UCSD-AML1 (cell line): ENCODE measurements at regions not wholly inside any gene's neighbourhood (a gene's known extent, or its start where the extent isn't known, plus 50 kb on each side); places are given as distances from the start of the nearest gene placed in this dataset.
A peak's percentile ranks its signal among the peaks of the same experiment; 100 is the strongest.
"Not testable (repeated sequence)": the region's sequence is repeated elsewhere in the genome, so short reads cannot be mapped to it uniquely, and the experiment has no call there.

Source experiments
- DNase-seq: peaks from one replicate; lab custom pipeline; 2025; ENCODE audit not compliant: unreplicated experiment; lab: John Stamatoyannopoulos, UW

DNA sequence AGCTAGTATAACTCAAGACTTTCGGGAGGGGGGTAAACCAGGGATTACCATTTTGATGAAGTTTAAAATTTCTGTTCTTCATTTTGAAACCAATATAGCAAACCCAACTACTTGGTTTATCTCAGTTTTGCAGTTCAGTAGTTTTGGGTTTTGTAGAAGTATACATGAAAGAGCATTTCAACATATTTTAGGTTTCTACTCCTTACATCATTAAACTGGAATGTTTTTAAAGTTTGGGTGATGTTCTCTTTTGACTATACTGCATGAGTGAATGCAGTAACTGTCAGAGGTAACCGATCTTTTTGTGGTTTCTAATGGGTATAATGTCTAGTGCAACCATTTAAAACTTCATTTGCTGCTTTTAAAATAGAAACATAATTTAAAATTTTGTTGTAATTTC is 248.3 kb upstream of the MAD2L1 start:
- no peak for DNase-seq

DNA sequence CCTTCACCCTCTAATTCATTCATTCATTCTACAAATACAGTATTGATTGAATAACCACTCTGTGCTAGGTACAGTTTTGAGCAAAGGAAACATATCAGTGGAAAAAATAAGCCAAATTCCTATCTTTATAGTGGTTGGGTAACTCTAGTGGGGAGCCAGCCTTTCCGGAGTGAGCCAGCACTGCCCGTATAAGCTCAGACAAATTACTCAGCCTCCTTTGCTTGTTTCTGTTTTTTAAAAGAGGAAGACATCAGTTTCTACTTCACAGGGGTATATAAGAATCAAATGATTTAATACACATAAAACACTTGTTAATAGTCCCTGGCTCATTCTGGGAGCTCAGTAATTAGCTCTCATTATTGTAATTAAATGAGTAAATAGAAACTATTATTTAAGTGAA is 238.2 kb upstream of the MAD2L1 start:
- DNase-seq, result peak; percentile 16

DNA sequence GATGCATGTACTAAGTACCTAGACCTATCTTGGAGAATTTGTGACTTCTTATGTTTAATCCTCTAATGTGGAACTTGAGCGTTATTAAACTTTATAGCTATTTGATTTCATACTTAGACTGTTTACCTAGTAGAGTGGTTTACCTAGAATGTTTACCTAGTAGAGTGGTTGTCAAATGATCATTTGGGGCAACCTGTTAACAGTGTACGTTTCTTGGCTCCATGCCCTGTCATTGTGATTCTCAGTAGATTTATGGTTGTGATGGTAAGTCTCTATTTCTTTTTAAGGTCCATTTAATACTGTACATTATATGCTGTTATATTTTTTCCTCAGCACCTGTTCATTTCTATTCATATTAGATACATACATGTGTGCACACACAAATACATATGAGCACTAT is 233.0 kb upstream of the MAD2L1 start:
- DNase-seq, result no peak

DNA sequence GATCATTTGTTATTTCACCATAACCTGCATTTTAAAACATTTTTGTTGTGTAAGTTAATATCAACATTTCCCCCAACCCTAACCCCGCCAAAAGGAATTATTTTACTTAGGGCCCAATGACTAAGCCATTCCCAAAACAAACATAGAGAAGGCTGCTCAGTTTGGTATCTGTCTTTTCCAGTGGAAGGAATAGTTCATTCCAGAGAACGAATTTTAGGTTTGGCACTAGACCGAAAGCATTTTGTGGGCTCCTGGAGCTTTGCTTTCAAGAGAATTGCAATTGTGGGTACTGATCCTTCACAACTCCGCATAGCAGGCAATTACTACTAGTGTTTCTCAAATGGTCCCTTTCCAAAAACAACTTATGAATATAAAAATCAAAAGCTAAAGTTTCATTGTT is 226.7 kb upstream of the MAD2L1 start:
- no peak for DNase-seq

DNA sequence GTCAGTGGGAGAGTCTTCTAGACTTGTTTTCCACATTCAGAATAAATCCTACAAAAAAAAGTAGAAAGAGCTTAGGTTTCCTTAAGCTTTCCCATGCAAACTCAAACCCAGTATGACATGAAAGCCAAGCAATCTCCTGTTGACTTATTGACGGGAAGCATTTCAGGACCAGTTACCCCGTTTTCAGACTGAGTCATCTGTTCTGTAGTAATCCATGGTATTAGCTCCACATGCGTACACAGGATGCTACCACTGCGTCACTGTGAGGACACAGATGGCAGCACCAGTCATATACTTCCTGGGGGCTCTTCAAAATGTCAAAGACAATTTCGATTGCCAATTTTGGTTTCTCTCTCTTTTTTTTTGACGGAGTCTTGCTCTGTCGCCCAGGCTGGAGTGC is 224.9 kb upstream of the MAD2L1 start:
- no peak for DNase-seq

DNA sequence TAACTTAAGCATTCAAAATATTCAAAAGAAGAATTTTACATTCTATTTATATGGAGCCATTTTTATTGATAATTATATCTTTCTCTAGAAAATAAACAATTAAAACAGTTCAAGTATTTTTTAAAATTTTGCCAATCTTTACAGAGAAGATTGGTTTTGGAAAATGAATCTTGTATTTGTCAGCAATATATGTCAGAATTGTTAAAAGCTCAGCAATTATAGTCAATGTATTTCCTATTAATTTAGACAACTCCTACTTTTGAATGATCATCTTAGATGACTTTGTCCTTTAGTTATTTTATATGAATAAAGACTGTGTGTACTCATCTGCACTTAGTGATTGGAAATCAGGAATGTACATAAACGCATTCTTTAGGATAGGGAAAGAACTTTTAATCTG is 223.9 kb upstream of the MAD2L1 start:
- DNase-seq, result no peak

DNA sequence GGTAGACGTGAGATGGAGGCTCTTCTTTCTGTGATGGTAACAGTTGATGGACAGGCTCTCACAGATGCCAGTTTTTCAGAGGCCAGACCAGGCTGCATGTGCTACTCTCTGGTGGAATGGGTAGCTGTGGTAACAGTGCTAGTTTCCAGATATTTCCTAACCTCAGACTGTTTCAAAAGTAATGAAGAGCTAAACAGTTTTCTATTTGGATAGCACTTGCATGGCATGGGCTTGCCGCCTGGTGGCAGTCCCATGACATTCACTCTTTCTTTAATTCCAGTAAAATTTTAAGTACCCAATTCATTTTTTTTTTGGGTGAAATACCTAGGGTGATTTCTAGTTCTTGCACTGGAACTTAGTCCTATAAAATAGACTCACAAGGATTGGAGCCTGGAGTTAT is 220.2 kb upstream of the MAD2L1 start:
- no peak for DNase-seq

DNA sequence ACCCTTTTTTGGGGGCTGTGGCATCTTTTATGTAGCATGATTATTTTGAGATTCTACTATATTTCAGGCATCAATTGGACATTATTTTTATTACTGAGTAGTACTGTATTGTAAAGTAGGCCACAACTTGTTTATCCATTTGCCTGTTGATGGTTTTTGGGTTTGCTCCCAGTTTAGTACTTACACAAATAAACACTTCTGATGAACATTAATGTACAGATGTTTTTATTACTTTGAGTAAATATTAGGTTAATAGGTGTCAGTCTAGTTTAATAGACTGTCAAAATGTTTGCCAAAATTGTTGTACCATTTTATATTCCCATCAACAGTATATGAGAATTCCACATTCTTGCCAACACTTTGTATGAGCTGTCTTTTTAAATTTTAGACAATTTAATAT is 214.9 kb upstream of the MAD2L1 start:
- DNase-seq, result no peak

DNA sequence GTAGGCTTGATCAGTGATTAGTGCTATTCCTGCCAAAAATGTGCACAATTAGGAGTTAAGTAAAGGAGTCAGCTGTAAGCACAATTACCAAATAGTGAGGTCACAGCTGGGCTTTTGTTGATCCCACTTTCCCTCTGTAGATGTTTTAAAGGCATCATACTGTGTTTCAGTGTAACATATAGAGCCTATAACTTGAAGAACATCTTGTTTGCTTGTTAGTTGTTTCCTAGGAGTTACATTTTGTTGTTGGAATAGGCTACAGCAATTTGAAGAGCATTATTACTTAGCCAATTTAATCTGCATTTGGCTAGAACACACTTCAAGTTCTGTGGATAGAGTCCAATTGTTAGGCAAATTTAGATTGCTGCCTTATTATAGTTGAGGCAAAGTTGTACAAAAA is 210.7 kb upstream of the MAD2L1 start:
- DNase-seq, result no peak

DNA sequence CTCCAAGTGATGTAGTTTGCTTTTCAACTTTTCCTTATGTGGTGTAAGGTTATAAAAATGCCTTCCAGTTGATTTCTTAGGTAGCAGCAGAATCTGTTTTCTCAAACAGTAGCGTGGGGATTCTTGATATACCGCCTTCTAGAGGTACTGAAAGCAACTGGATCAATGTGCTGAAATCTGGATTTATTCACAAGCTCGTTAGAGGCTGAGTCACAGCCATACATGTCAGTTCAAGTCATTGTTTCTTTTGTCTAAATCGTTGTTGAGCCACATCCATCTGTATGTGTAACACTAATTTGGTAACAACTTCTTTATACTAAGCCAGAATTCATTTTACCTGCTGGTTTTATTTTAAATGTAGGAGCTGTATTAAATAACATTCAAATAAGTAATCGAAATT is 200.0 kb upstream of the MAD2L1 start:
- DNase-seq, result no peak

DNA sequence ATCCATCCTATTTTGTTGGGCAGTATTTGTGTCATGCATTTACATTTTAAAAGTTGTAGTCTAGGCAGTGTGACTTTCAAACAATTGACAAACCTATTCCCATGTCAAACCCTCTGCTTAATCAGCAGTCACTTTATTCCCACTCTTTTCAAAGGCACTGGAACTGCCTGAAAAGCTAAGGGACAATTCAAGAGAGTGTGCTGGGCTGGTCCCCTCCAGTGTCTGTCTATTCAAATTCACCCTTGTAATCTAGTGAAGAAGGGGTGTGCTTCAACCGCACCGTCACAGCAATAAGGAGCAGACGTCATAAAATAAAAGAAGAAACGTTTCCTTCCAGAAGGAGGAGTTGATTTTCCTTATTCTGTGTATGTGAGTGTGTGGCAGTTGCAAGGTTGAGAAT is 197.0 kb upstream of the MAD2L1 start:
- DNase-seq, result no peak

DNA sequence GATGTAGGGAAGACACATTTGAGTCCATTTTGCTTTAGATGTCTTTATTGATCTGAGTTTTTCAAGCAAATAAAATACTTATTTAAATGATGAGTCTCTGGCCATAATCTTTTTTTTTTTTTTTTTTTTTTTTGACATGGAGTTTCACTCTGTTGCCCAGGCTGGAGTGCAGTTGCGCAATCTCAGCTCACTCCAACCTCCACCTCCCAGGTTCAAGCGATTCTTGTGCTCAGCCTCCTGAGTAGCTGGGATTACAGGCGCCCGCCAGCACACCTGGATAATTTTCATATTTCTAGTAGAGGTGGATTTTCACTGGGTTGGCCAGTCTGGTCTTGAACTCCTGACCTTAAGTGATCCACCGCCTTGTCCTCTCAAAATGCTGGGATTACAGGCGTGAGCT is 194.5 kb upstream of the MAD2L1 start:
- no peak for DNase-seq

DNA sequence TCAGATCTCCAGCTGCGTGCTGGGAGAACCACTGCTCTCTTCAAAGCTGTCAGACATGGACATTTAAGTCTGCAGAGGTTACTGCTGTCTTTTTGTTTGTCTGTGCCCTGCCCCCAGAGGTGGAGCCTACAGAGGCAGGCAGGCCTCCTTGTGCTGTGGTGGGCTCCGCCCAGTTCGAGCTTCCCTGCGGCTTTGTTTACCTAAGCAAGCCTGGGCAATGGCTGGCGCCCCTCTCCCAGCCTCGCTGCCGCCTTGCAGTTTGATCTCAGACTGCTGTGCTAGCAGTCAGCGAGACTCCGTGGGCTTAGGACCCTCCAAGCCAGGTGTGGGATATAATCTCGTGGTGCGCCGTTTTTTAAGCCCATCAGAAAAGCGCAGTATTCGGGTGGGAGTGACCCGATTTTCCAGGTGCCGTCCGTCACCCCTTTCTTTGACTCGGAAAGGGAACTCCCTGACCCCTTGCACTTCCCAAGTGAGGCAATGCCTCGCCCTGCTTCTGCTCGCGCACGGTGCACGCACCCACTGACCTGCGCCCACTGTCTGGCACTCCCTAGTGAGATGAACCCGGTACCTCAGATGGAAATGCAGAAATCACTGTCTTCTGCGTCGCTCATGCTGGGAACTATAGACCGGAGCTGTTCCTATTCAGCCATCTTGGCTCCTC is 189.6 kb upstream of the MAD2L1 start:
- DNase-seq, result not testable (repeated sequence)

DNA sequence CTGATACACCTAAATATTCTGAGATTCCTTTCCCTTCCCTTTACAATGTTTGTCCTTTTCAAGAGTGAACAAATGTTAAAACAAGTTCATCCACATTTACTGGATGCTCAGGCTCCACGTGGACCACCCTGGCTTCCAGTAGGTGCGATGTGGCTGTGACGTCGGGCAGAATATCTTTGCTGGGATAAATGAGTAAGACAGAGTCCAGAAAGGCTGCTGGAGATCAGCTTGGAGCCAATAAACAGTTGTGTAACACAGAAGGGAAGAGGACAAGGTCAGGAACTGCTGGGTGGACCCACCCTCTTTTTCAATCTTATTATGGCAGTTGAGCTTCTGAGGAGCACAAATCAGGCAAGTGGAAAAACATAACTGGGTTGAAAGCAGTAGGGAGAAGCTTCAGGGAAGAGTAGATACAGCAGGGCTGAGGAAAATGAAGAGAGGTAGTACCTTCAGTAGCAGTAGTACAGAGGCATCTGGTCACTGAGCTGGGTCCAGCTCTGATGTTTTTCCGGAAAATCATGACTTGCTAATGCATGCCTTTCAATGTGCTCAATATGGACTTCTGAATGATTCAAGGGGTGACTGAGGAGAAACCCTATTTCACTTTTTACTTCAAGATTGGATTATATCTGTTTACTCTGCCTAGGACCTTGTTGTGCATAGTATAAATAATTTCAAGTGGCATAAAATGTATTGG is 171.8 kb upstream of the MAD2L1 start:
- DNase-seq, result no peak

DNA sequence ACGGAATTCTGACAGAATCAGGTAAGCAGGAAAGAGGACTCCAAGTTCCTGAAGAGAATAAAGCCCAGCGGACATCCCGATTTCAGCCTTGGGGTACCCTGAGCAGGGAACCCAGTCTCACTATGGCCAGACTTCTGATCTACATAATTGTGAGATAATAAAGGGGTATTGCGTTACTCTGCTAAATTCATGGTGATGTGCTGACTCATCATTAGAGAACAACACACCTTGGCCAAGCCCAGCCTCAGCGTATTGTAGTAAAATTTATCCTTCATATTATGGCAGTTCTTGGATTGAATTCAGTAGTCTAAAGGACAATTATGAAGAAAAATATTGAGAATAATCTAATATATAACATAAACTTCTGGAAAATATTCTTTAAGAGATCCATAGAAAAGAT is 170.2 kb upstream of the MAD2L1 start:
- no peak for DNase-seq

DNA sequence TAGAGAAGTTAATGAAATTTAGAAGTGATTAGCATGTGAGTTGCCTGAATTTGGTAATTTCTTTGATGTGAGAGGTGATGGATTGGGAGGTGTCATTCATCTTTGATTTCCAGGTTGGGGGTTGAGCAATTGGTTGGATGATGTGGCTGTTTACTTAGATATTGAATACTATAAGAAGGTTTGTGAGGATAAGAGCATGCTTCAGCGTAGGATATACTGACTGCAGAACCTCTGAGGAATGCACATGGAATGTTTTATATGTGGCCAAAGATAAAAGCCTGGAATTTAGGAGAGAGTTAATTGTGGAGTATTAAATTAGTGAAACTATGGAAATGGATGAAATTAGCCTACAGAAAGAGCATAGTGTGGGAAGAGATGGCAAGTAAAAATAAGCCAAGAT is 165.4 kb upstream of the MAD2L1 start:
- DNase-seq, result no peak

DNA sequence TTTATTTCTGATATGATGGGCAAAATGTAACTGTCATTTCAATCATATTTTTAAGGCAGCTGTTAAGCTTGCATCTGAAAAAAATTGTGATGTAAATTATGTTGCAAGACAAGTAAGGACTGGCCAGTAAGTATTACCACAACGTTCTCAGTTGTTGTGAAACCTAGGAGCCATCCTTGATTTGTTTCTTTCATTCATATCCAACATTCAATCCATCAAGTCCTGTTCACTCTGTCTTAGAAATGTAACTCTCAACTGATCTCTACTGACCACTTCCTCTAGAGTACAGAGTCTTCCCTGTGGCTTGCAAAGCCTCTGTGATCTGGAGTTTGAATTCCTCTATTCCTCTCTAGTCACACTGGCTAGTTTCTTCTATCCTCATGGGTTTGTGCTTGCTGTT is 161.4 kb upstream of the MAD2L1 start:
- no peak for DNase-seq

DNA sequence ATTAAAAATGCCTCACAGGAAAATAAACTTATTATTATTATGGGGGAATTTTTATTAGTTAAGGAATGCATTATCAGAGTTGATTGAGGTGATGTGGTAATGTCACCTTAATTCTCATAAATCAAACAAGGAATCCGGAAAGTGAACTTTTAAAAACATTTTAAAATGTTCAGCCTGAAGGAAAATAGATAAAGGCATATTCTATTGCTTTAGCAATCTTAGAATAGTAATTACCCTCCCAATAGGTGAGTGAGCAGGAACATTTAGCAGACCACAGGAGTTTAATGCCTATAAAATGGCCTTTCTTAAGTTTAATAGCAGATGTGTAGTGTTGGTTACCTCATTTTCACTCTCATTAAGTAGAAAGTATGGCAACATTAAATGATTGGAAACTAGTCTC is 160.9 kb upstream of the MAD2L1 start:
- DNase-seq, result no peak

DNA sequence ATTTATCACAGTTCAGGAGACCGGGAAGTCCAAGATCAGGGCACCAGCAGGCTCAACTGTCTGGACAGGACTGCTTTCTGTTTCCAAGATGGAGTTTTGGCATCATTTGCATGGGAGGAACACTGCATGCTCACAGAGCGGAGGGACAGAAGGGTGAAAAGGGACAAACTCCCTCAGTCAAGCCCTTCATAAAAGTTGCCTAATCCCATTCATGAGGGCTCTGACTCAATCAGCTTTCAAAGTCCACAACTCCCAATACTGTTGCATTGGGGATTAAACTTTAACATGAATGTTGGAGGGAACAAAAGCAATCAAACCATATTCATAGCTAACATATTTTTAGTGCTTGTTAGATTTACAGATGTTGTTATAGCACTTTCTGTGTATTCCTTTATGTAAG is 158.9 kb upstream of the MAD2L1 start:
- no peak for DNase-seq

DNA sequence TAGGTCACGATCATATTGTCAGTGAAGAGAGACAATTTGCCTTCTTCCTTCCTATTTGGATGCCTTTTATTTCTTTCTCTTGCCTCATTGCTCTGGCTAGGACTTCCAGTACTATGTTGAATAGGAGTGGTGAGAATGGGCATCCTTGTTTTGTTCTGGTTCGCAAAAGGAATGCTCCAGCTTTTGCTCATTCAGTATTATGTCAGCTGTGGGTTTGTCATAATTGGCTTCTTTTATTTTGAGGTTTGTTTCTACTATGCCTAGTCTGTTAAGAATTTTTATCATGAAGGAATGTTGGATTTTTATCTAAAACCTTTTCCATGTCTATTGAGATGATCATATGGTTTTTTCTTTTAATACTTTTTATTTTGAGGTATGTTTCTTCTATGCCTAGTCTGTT is 152.3 kb upstream of the MAD2L1 start:
- no peak for DNase-seq

DNA sequence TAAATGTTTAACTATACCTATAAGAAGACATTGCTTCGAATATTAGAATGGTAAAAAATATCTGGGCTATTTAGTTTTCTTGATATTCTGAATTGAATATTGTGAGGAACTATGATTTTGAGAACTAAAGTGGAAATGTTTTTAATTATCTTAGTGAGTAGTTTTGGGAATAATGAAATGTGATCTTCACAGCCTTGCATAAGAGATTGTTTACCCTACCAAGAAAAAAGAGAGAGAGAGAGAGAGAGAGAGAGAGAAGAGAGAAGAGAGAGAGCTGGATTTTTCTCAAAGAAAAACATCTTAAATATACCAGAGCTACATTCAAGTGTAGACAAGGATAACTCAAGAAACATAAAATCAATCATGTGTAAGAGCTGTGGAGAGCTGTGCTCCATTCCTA is 148.7 kb upstream of the MAD2L1 start:
- DNase-seq, result no peak

DNA sequence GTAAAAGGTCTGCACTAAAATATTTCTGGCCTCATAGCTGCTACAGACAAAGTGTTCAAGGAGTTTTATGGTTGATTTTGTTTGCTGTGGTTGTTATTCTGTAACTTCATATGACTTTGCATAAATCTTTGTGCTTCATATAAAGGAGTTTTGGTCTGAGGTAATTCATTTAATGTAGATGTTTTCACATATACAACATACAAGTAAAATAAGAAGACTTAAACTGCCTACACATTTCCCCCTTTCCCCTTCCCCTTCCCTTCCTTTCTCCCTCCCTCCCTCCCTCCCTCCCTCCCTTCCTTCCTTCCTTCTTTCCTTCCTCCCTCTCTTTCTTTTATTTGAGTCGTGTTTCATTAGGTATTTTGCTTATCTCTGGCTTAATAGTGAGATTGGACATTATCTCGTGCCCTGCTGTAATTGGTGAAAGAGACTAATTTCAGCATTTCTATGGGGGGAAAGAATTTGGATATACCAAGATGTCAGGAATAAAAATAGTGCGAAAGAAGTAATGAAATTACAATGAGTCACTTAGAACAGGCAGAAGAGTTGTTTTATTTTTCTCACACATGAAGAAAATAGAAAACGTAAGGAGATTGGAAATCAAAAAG is 144.9 kb upstream of the MAD2L1 start:
- no peak for DNase-seq

DNA sequence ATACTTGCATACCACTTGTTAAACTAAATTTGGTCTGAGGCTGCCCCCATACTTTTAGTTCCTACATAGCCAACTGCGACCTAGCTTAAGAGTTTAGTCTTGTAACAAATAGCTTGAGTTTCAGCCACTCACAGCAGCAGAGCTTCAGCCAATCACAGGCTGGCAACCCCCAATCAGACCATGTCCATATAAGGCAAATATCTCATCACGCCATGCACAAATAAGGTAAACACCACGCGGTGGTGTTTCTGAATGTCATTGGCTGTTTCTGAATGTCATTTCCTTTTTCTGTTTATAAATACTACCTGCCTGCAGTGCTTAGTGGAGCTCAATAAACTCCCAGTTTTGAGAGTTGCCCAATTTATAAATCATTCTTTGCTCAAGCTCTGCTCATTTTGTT is 143.1 kb upstream of the MAD2L1 start:
- no peak for DNase-seq
